GM21381 (cell line): ENCODE measurements at regions not wholly inside any gene's neighbourhood (a gene's known extent, or its start where the extent isn't known, plus 50 kb on each side); places are given as distances from the start of the nearest gene placed in this dataset.
"Not testable (repeated sequence)": the region's sequence is repeated elsewhere in the genome, so short reads cannot be mapped to it uniquely, and the experiment has no call there.

Experiments used
- ATAC-seq: cut with Tn5 transposase; IDR thresholded peaks from one replicate; pipeline ENCODE4 v1.9.1; 2021; ENCODE audit warnings: mild to moderate bottlenecking, moderate library complexity; ENCODE audit not compliant: unreplicated experiment

GRCh38 chr6:10184371-10185227 is 230.3 kb downstream of the TFAP2A start:
- no peak for ATAC-seq

GRCh38 chr6:10180138-10181074 is 234.5 kb downstream of the TFAP2A start:
- ATAC-seq = no peak

- ATAC-seq = no peak
Observed at GRCh38 chr6:10177704-10178103, 237.2 kb downstream of the TFAP2A start.

DNA sequence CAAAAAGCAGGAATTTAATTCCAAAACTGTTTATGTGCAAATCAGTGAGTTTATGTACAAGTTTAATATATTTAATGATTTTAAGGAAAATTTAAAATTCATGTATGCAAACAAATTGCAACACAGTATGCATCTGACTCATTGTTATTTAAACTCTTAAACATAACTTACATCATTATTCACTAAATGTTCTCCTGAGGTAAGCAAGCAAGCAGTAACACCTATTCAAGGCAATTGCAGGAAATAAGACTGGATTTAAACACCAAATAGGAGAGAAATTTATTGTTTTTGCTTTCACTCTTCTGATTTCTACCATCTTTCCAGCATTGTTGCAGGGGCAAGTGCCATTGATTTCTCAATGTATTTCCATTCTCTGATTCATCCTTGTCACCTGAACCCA is 239.5 kb downstream of the TFAP2A start:
- no peak for ATAC-seq

DNA sequence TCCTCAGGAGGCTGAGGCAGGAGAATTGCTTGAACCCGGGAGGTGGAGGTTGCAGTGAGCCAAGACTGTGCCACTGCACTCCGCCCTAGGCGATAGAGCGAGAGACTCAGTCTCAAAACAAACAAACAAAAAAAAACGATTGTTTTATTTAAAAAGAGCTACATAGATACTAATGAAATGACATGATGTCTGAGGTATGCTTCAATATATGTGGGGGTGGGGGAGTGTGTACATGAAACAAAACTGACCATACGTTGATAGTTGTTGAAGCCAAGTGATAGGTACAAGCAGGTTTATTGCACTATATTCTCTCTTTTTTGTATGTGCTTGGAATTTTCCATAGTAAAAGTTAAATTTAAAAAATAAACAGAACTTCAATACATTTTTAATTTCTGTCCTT is 240.1 kb downstream of the TFAP2A start:
- no peak for ATAC-seq

- ATAC-seq = no peak
Observed at GRCh38 chr6:10174056-10174455, 240.8 kb downstream of the TFAP2A start.

- not testable (repeated sequence) for ATAC-seq
Observed at GRCh38 chr6:10171706-10172105, 243.2 kb downstream of the TFAP2A start.

GRCh38 chr6:10170816-10171215 is 244.1 kb downstream of the TFAP2A start:
- no peak for ATAC-seq

DNA sequence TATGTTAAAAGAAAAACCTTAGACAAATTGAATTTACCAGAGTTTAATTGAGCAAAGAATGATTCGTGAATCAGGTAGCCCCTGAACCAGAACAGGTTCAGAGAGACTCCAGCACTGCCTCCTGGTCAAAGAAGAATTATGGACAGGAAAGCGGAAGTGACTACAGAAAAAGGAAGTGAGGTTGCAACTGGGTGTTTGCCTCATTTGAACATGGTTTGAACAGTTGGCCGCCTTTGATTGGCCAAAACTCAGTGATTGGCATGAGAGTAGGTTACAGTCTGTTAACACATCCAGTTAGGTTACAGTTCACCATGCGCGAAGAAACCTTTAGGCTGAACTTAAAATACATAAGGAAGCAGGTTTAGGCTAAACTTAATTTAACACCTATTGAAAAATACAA is 248.8 kb downstream of the TFAP2A start:
- ATAC-seq = no peak

DNA sequence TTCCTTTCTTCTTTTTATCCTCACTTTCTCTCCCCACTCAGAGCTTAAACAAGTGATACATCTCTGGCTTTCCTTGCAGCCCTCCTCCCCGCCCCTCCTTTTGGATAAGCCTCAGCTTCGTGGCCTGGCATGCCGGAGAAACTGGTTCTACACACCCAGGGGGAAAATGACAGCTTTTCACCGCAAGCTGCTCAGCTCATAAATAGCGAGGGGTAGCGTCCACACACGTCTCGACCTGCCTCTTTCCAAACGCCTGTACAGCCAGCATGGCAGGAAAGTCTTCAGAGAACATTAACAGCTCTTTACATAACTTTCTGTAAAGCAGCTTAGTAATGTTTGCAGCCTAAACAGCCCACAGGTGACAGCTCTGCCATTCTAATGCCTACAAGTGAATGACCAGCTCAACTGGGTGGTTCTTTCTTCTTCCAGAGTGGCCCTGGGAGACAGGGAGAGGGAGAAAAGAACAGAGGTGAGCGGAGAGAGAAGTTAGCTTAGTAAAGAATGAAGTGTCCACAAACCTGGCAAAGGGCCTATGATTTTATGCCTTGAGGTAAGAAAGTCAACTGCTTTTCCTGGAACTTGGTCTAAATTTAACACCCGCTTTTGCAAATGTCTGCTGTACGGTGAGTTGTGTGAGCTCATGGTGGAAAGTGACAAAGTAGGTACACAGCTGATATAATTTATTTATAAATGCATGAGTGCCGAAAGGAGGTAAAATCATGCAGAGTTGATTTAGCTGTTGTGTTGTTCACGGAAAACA is 251.5 kb downstream of the TFAP2A start:
- ATAC-seq = no peak

DNA sequence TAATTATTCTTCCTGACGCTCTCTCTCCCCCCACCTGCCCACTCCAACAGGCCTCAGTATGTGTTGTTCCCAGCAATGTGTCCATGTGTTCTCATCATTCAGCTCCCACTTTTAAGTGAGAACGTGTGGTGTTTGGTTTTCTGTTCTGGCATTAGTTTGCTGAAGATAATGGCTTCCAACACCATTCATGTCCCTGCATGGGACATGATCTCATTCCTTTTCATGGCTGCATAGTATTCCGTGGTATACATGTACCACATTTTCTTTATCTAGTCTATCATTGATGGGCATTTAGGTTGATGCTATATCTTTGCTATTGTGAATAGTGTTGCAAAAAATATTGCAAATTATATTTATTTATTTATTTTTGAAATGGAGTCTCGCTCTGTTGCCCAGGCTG is 258.0 kb downstream of the TFAP2A start:
- no peak for ATAC-seq

- no peak for ATAC-seq
Observed at GRCh38 chr6:10154251-10154650, 260.6 kb downstream of the TFAP2A start.

DNA sequence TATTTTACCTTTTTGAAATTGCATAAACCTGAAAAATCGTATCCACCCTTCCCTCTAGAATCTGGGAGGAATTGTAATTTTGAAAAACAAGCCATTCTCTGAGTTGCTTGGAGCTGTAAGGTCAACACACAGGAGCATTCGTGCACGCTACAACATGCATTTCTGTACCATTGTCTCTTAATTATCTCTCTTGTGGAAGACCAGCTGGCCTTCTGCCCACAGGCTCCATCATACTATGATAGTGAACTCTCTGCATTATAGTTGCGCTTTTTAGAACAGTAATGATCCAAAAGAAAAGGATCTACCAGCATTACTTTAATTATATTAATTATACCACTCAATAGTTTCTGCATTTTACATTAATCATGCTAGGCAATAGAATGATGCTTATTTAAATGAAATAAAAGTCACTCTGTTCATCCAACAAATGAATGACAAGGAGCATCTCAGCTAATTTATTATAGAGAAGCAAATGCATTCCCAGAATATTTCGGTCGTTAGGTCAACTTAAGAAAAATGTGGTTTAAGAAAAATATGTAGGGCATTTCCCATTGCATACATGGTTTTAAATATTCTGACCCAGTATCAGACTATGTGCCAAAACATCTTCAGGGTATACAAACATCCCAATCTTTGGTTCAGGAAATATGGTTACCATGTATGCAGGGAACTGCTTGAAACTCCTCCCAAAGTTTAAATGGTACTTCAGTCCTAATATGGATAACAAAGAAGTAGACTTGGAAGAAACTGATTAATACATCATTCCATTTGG is 263.5 kb downstream of the TFAP2A start:
- no peak for ATAC-seq

- no peak for ATAC-seq
Observed at GRCh38 chr6:10149603-10150002, 265.3 kb downstream of the TFAP2A start.

- ATAC-seq = peak; percentile 98
Observed at GRCh38 chr6:10146715-10147451, 268.0 kb downstream of the TFAP2A start.

DNA sequence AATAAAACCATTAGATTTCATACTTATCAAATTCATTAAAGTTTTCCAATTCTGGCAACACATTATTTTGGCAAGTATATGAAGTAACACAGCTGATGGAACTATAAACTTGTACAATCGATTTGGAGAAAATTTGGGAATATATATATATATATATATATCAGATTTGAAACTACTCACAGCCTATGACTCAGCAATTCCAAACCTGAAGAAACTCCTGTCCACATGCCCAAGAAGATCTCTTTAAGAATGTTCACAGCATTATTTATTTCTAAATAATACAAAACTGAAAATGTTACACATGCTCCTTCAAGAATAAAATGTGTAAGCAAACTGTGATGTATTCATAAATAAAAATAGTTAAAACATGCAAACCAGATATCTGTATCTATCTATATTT is 270.1 kb downstream of the TFAP2A start:
- ATAC-seq = no peak

- ATAC-seq = no peak
Observed at GRCh38 chr6:10141746-10142443, 273.0 kb downstream of the TFAP2A start.

DNA sequence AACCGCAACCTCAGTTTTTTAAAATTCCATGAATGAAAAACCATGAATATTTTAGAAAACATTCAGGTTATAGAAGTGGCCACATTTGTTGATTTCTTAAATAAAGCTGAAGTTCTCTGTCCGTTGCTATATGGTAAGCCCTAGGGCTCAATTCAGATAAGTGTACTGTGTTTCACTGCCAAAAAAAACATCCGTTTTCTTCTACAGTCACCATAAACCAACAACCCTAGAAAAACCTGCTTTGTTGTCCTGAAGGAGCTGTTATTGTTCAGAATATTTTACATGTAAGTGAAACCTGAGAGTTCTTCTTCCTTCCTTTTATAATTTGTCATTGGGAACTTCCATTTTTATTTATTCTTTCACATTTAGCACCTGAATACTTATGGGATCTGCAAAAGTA is 274.1 kb downstream of the TFAP2A start:
- no peak for ATAC-seq

GRCh38 chr6:10140136-10140535 is 274.7 kb downstream of the TFAP2A start:
- no peak for ATAC-seq
